OCI-LY7 (cell line): ENCODE measurements at regions not wholly inside any gene's neighbourhood (a gene's known extent, or its start where the extent isn't known, plus 50 kb on each side); places are given as distances from the start of the nearest gene placed in this dataset.

Experiments
- BruUV-seq: library from RNA; stranded (reverse); fragments of 400-500 nt; replicated peaks from 2 replicates; lab custom pipeline; 2021; lab: Mats Ljungman, UMichigan
- CTCF ChIA-PET: fragments of 300-600 bp; sonication (Branson Sonifier 250); formaldehyde crosslinking; loops from one replicate; lab custom pipeline; 2022; ENCODE audit warnings: antibody characterized with exemption; ENCODE audit not compliant: unreplicated experiment; lab: Charles Lee
- POLR2A ChIA-PET: fragments of 300-600 bp; sonication (Branson Sonifier 250); formaldehyde crosslinking; loops from one replicate; lab custom pipeline; 2022; ENCODE audit warnings: antibody characterized with exemption; lab: Charles Lee
- DNase-seq: peaks from one replicate; pipeline ENCODE4 v3.0.0-alpha.2; 2015; ENCODE audit warnings: low spot score
- H2AFZ ChIP-seq: fragments of 200-600 bp; sonication (generic), shearing (Covaris generic); 2 replicates; pipeline ENCODE4 v1.6.1; 2014; ENCODE audit warnings: mild to moderate bottlenecking, antibody characterized with exemption, low read length, moderate library complexity
- H3K27ac ChIP-seq: fragments of 200-600 bp; sonication (generic); 2 replicates; pipeline ENCODE4 v1.5.1; 2014; ENCODE audit warnings: mixed run types, low read depth, mild to moderate bottlenecking, moderate library complexity, low read length, inconsistent platforms; ENCODE audit not compliant: poor library complexity, severe bottlenecking
- H3K36me3 ChIP-seq: fragments of 200-600 bp; sonication (generic); 2 replicates; pipeline ENCODE4 v1.6.1; 2014; ENCODE audit warnings: mild to moderate bottlenecking, antibody characterized with exemption, low read length, moderate library complexity, mixed read lengths; ENCODE audit not compliant: insufficient read depth
- H3K4me1 ChIP-seq: fragments of 200-600 bp; sonication (generic); 2 replicates; pipeline ENCODE4 v1.5.1; 2014; ENCODE audit warnings: mild to moderate bottlenecking, low read length; ENCODE audit not compliant: insufficient read depth, poor library complexity, severe bottlenecking
- H3K4me2 ChIP-seq: fragments of 200-600 bp; sonication (generic); 2 replicates; pipeline ENCODE4 v1.6.1; 2014; ENCODE audit warnings: mild to moderate bottlenecking, low read length
- H3K4me3 ChIP-seq: fragments of 200-600 bp; sonication (generic); 2 replicates; pipeline ENCODE4 v1.5.1; 2014; ENCODE audit warnings: mild to moderate bottlenecking, low read depth, low read length; ENCODE audit not compliant: poor library complexity, severe bottlenecking
- H3K79me2 ChIP-seq: fragments of 200-600 bp; sonication (generic); 2 replicates; pipeline ENCODE4 v1.6.1; 2016; ENCODE audit warnings: low read depth, mild to moderate bottlenecking, low read length, moderate library complexity, mixed read lengths; ENCODE audit not compliant: insufficient read depth
- H3K9me2 ChIP-seq: fragments of 200-600 bp; sonication (generic); 2 replicates; pipeline ENCODE4 v1.6.1; 2016; ENCODE audit warnings: mild to moderate bottlenecking, low read length, mixed read lengths; ENCODE audit not compliant: insufficient read depth
- H3K9me3 ChIP-seq: fragments of 200-600 bp; sonication (generic); 2 replicates; pipeline ENCODE4 v1.6.1; 2014; ENCODE audit warnings: mild to moderate bottlenecking, mixed run types, low read length, mixed read lengths
- H4K20me1 ChIP-seq: fragments of 200-600 bp; sonication (generic); 2 replicates; pipeline ENCODE4 v1.6.1; 2014; ENCODE audit warnings: mild to moderate bottlenecking, antibody characterized with exemption, low read length, moderate library complexity, mixed read lengths; ENCODE audit not compliant: insufficient read depth
- CTCF ChIP-seq: fragments of 200-600 bp; sonication (generic); conservative IDR thresholded peaks from 2 replicates; pipeline ENCODE4 v1.5.1; 2014; ENCODE audit warnings: mild to moderate bottlenecking, antibody characterized with exemption, low read length, moderate library complexity, mixed read lengths
- EZH2phosphoT487 ChIP-seq: fragments of 200-600 bp; sonication (generic); IDR thresholded peaks from 2 replicates; pipeline ENCODE4 v1.6.1; 2018; ENCODE audit warnings: low read depth, borderline replicate concordance, mild to moderate bottlenecking, mixed run types, antibody characterized with exemption, low read length, moderate library complexity, mixed read lengths
- intact Hi-C: fragments of 100-400 bp; cut with micrococcal nuclease; formaldehyde crosslinking; loops from one replicate; pipeline ENCODE4 v1.10.0; 2022; ENCODE audit not compliant: unreplicated experiment

DNA sequence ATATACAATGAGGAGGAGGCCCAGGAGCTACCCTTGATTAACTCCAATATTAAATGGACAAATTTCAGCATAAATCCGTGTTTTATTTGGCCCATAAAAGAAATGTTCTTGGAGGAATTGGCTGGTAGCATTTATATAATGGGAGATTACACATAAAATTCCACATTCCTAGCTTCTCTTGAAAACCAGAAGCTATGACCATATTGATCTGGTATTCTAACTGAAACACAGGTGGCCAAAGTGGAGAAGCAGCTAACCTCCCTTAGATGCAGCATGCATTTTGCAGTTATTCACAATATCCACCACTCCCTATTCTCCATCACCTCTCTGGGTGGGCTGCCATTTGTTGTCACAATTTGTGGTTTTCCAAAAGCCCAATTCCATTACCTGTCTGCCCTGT is 148.8 kb upstream of the CACNA2D1 start:
- DNase-seq, result no peak
- Histone ChIP-seq H3K27ac (no peak overlapping the region), H2AFZ (no peak overlapping the region), H3K9me3 (no peaks in the 10 kb centered on the region), H3K4me3 (no peak overlapping the region), H3K79me2 (no peaks in the 10 kb centered on the region), H3K4me1 (no peaks in the 10 kb centered on the region), H4K20me1 (no peaks in the 10 kb centered on the region), H3K36me3 (no peaks in the 10 kb centered on the region), H3K9me2 (no peaks in the 10 kb centered on the region), H3K4me2 (no peak overlapping the region)
- ChIA-PET CTCF (no interaction called here), POLR2A (interaction anchor here (0.6 kb wide), 1 partner anchor 13 kb away, joined by 3 read pairs; no protein-coding TSS in a partner anchor)
- intact Hi-C loops, result no loop called here
- no TSS peak for BruUV-seq
- no peak for TF ChIP-seq CTCF
- no peak for TF ChIP-seq EZH2phosphoT487

DNA sequence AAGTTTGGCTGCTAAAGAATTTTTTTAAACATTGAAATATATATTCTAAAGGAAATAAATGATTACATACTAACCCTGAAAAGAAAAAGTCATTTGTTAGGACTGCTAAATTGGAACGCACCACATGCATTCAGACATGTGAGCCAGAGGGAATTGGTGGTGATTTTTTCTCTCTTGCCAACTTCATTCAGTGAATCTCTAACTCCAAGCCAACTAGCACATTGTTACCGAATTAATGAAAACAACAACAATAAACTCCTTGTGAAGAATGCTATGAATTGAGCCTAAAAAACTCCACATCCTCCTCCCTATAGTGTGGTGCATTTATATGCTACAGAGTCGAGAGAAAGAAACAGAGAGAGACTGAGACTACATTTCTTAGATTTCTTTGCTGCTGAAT is 135.5 kb upstream of the CACNA2D1 start:
- POLR2A ChIA-PET, result interaction anchor here (0.5 to 0.7 kb wide), 2 partner anchors 13 to 167 kb away, joined by 3 read pairs; no protein-coding TSS in a partner anchor

More for the DNA sequence above, 135.5 kb upstream of the CACNA2D1 start:
- CTCF ChIA-PET, result no interaction called here
- no peaks in the 10 kb centered on the region for H3K9me3 ChIP-seq
- intact Hi-C loops, result loop anchor here (10.0 kb wide), 1 partner anchor 344 kb away; no protein-coding TSS in a partner anchor
- no peaks in the 10 kb centered on the region for H3K9me2 ChIP-seq
- BruUV-seq, result no TSS peak
- H3K4me1 ChIP-seq, result no peaks in the 10 kb centered on the region
- DNase-seq, result no peak
- no peaks in the 10 kb centered on the region for H3K79me2 ChIP-seq
- no peaks in the 10 kb centered on the region for H4K20me1 ChIP-seq
- H3K27ac ChIP-seq, result no peak overlapping the region
- TF ChIP-seq CTCF, result no peak
- no peak for TF ChIP-seq EZH2phosphoT487
- H2AFZ ChIP-seq, result no peak overlapping the region
- no peaks in the 10 kb centered on the region for H3K36me3 ChIP-seq
- no peak overlapping the region for H3K4me3 ChIP-seq
- H3K4me2 ChIP-seq, result no peak overlapping the region
